GM19238 (cell line): ENCODE measurements at regions not wholly inside any gene's neighbourhood (a gene's known extent, or its start where the extent isn't known, plus 50 kb on each side); places are given as distances from the start of the nearest gene placed in this dataset.
"Not testable (repeated sequence)": the region's sequence is repeated elsewhere in the genome, so short reads cannot be mapped to it uniquely, and the experiment has no call there.

ENCODE experiments used
- DNase-seq: peaks from one replicate; pipeline ENCODE4 v3.0.0; 2011; ENCODE audit warnings: low spot score; ENCODE audit not compliant: insufficient read length

DNA sequence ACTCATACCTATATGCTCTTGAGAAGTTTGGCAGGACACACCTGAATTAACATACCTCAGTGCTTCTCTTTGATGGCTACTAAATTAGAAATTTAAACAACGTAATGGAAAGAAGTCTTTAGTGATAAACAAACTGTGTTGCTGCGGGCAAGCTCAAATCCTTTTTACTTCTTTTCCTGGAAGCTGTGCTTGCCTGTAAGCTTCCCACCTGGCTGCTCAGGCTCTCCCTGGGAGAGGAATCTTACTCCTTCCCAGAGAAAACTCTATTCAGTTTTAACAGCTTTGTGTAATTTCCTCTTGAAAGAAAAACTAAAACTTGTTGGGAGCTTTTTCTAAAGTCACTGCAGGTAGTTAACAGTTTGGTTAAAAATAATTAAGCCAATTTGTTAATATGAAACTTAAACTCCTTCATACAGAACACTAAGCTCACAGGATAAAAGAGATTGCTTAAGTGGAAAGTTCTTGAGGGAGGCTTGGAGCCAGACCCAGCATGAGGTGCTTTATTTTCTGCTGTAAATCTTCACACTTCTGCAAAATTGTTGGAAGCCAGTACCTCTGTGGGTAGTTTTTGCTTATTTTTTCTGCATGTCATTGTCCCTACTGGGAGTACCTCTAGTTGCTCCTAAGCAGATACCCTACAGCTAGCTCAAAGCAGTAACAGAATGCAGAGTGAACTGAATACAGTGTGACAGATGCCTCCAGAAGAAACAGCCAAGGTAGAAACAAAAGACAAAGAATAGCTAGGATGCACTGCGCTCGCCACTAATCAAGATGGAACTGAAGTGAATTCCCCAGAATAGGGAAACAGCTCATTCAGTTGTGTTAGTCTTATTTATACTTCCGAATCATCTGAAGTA, 1253.0 kb downstream of the PCDH17 start:
- no peak for DNase-seq

- DNase-seq: no peak
Measured at GRCh38 chr13:58889474-58889873, 1257.9 kb downstream of the PCDH17 start.

DNA sequence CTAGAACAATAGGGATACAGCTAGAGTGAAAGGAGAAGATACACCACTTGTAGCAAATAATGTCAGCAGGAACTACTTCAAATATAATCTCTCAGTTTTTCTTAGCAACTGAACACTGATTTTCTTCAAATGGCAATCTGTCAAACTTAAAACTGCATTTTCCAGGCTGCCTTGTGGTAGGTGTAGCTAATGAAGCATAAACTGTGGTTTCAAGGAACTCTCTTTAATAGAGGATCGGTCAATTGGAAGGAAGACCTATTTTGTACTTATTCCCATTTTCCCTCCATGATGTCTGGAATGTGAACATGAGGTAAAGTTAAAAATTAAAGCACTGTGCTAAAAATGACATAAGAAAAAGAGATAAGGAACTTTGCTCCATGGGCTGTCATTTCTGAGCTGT, 1261.9 kb downstream of the PCDH17 start:
- DNase-seq: no peak

DNA sequence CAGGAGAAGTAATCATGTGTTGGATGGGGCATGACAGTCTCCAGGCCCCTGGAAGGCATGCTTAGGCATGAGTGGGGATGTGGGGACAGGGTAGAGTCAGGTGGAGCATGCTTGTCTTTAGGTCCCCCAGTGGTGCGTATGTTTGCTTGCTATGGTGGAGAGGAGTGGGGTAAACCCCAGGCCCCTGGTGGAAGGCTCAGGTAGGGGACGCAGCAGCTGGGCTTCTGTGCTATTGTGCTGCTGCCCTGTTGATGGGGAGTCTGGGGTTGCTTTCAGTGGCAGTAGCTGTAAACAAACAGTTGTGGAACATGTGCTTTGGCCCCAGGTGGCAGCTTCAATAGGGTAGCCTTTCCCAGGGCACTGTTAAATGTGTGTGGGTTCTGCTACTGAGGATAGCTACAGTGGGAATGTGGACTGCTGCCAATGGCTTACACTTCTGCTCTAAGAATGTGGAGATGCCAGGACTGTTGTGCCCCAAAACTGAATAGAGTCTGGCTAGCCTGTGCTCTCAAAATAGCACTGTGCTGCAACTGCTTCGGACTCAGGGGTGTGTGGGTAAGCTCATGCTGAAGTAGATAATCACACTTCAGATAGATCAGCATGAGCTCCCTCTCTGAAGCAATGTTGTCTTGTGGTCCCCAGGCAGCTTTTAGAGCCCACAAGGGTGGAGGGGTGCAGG, 1257.3 kb downstream of the DIAPH3 start:
- no peak for DNase-seq

DNA sequence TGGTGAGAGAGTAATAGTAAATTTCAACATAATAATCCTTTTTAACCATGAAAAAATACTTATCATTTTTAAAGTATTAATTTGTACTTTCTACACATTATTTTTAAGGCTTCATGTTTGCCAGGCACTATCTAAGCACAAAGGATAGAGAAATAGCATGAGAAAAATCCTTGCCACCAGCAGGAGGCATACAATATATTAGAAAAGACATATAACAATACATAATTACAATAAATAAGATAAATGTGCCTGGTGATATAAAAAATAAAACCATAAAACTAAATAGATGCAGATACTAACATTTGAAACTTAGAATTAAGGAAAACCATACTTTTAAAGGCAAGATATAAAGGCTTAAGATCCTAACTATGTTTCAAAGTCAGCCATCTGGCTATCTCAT, 1256.4 kb downstream of the DIAPH3 start:
- no peak for DNase-seq

DNA sequence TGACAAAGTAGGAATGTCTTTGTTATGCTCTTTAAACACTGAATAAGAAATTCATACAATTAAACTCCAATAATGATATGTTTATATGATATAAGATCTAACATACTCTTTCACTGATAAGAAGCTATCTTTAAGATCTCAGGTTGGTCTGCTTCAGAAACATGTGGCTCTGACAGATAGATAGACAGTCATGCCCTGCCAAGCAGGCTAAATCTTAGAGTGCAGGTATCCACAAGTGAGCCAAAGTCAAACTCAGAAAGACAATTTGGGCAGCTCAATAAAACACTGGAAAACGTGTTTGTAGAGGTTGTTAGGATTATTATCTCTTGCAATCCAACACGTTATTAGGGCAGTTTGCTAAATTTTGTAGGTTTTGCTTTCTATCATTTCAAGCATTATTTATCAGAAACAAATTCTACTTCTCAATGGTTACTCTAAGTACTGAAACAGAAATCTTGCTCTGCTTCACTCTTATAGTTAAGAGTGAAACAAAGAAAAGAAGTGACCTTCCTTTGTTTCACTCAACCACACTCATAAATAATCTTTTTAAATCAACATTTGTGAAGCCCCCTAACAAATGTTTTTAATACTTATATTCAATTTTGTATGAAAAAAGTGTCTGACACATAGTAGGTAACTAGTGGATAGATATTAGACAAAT, 1255.6 kb downstream of the DIAPH3 start:
- DNase-seq: no peak

GRCh38 chr13:58919551-58919950, 1244.2 kb downstream of the DIAPH3 start:
- no peak for DNase-seq

GRCh38 chr13:58921129-58921528, 1242.6 kb downstream of the DIAPH3 start:
- DNase-seq: no peak

DNA sequence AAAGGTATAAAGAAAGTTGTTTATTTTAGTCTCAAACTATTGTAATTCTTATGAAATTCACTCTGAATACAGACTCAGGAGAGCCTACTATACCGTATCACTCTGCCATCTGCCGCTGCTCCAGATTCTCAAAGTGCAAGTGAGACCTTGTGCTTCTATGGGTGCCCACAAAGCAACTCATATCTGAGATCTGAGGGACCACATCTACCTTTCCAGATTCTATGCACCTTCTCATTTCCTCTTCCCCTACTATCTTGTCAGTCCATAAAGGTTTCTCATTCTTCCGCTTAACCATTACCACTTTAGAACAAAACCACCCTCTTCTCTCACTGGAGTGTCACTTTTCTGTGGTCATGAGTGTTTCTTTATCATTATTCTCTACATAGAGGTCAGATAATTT, 1236.9 kb downstream of the DIAPH3 start:
- DNase-seq: no peak

GRCh38 chr13:58933475-58933874, 1230.3 kb downstream of the DIAPH3 start:
- DNase-seq: no peak

GRCh38 chr13:58935689-58936088, 1228.0 kb downstream of the DIAPH3 start:
- DNase-seq: no peak

DNA sequence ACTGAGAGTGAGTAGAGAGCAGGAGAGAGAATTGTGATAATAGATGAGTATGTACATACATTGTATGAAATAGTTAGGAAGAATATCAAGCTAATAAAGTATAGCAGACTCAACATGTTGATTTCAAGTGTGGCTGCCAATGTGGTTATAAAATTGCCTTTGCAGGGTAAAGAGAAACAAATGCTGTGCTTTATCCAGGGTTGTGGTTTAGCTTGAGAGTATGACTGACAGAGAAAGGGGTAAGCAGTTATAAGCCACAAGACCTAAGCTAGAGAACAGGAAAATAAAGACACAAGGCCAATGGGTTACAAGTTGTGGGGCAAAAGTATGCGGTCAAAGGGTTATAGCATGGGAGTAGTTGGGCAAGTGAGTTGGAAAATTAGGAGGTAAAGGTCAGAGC, 1217.5 kb downstream of the DIAPH3 start:
- no peak for DNase-seq

- DNase-seq: no peak
Measured at GRCh38 chr13:58949646-58950045, 1214.1 kb downstream of the DIAPH3 start.

DNA sequence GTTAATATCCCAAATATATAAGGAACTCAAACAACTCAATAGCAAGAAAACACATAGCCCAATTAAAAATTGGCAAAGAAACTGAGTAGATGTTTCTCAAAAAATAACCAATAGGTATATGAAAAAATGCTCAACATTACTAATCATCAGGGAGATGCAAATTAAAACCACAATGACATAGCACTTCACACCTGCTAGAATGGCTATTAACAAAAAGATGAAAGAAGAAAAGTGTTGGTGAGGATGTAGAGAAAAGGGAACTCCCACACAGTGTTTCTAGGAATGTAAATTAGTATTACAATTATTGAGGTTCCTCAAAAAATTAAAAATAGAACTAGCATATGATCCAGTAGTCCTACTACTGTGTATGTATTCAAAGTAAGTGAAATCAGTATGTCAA, 1212.8 kb downstream of the DIAPH3 start:
- no peak for DNase-seq

- DNase-seq: peak; percentile 6
Measured at GRCh38 chr13:58953638-58954037, 1210.1 kb downstream of the DIAPH3 start.

DNA sequence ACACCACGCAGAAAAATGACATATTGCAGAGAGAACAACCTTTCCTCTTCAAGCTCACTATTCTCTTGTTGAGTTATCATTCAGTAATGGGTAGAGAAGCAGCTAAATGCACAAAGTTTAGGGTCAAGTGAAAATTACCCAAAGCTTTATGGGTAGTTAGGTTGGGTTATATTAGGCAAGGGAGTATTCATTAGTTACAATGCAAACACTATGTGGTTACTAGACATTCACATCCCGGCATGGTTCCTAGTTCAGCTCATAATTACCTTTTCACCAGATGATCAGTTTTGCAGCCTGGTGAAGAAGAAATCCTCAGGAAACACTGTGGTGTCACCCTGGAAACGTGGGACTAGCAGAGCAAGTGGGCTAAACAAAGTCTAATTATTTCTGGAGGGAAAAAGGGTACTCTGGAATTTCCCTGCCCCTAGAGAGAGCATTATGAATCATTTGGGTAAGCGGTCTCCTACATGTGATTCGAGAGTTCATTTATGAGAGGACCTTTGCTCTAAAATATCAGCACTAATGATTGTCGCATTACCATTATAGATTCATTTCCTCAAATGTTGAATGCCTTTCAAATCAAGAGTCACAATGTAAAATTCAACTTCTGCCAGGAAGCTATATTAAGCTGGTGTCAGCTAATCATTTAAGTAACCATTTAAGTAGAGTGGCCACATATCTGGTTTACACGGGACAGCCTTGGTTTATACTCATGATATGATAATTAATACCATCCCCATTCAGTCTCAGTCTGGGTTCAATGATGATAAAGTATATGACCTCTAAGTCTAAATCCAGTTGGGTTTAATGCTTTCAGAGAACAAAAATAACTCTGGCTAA, 1208.0 kb downstream of the DIAPH3 start:
- no peak for DNase-seq

DNA sequence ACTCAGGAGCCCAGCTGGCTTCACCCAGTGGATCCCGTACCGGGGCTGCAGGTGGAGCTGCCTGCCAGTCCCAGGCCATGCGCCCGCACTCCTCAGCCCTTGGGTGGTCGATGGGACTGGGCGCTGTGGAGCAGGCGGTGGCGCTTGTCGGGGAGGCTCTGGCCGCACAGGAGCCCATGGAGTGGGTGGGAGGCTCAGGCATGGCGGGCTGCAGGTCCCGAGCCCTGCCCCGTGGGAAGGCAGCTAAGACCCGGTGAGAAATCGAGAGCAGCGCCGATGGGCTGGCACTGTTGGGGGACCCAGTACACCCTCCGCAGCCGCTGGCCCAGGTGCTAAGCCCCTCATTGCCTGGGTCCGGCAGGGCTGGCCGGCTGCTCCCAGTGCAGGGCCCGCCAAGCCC, 1205.6 kb downstream of the DIAPH3 start:
- not testable (repeated sequence) for DNase-seq

- DNase-seq: no peak
Measured at GRCh38 chr13:58960888-58961287, 1202.8 kb downstream of the DIAPH3 start.

DNA sequence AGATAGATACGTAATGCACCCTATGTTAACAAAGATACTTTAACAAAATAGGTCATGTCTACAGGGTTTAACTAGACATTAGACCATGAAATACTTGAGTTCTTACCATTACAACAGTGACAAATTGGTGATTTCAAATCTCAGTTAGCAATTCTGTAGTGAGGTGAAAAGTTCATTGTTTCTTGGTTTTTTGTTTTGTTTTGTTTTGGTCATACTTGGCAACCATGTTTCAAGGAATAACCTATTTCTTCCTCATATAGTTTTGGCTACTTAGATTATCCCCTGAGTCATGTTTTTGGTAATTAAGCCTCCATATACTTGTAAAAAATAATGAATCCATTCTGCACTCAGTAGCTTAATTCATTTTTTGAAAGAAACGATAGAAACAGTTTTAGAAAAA, 1200.4 kb downstream of the DIAPH3 start:
- DNase-seq: no peak

DNA sequence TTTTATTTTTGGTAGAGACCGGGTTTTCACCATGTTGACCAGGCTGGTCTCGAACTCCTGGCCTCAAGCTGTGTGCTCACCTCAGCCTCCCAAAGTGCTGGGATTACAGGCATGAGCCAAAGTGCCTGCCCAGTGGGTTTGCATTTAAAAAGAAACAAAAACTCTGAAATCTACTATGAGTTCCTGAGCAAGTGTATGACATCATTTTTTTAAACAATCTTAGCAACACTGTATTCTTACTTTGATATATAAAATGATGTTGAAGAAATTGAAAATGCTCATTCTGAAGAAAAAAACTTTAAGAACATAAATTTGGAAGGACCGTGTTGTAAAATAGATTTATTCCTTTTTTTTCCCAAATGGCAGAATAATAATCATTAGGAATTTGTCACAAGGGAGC, 1199.7 kb downstream of the DIAPH3 start:
- DNase-seq: no peak

GRCh38 chr13:58977085-58977484, 1186.6 kb downstream of the DIAPH3 start:
- DNase-seq: no peak
